Cardiac septum (tissue), 1 donor: ENCODE measurements at regions not wholly inside any gene's neighbourhood (a gene's known extent, or its start where the extent isn't known, plus 50 kb on each side); places are given as distances from the start of the nearest gene placed in this dataset.

ENCODE experiments used
- DNase-seq: peaks from one replicate; pipeline ENCODE4 v3.0.0-alpha.2; 2020; ENCODE audit warnings: low spot score
- intact Hi-C: fragments of 100-400 bp; cut with DNase I; formaldehyde crosslinking; loops from one replicate; pipeline ENCODE4 v1.14.0; 2022
- donor health status: DM: no; HTN: no; CAD: no.

DNA sequence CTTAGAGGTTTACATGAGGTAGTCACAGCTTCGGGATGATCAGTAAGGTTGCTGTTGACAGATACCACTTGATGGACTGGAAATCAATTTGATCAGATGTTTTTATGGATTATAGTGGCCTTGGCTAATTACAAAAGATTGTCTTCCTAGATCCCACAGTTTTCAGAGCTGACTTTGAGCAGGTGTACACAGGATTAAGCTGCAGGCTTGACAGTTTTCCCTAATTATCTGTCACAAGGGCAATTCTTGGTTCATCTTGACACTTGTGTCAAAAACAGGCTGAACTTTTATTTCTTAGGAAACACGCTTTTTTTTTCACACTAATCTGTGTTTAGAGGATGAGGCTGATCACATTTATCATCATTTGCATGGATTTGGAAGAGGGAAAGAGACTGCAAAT, 824.0 kb upstream of the PIK3C3 start:
- intact Hi-C loops: no loop called here
- no peak for DNase-seq

DNA sequence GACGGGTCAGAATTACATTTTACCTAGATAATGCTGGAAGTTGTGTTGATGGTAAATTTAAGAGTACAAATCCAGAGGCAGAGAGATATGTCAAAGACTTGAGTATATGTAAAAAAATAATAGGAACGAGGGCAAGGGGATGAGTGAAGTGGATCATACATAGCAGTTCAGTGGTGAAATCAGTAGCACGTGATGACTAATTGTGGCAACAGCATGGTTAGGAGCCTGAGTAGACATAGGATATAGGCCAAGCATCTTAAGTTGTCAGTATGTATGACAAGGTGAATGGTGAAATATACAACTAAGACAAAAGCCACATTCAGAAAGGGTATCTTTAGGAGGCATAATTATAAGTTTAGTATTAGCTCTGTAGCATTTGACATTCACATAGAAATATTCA, 826.5 kb upstream of the PIK3C3 start:
- intact Hi-C loops: no loop called here

DNA sequence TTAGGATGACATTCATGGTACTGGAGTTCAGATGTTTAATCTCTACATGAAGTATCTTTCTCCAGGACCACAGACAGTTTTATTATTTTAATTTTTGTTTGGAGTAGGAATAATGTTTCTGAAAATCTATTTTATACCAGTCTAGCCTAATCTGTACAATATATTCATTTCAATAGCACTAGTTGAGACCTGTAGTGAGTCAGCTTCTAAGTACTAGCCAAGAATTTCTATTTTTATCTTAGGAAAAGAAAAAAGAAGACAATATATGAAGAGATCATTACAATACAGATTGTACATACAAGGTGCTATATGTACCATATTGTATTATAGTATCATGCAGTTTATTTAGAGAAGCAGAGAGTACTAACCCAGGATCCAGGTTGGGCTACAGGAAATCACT, 826.9 kb upstream of the PIK3C3 start:
- no peak for DNase-seq
- intact Hi-C loops: no loop called here

More for the DNA sequence above, 826.5 kb upstream of the PIK3C3 start:
- DNase-seq: no peak

DNA sequence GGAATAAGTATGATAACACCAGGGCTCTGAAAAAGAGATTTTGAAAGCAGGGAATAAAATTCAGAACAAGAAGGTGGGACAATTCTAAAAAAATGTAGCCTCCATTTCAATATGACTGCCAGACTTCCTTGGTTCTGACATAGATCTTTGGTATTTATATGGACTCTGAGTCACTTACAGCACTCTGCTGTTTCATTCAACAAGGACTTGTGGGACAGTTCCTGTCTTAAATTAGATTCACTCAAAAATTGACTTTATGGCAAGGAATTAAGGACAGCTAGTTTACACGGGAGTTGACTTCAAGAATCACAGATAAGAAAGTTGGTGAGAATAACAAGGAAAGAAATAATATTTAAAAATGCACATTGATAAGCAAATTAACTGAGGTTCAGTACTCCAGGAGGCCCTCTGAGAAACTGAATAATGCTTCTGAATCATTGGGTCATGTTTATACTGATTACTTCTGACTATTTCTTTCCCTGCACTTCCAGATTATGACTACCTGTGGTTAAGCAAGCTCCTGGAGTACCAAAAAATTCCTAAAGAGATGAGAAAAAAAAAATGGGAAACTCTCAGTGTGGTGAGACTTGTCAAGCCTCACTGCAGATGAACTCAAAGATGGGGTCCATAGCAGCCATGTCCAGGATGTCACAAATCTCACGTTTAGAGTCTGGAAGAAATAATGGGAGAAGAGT, 828.3 kb upstream of the PIK3C3 start:
- DNase-seq: no peak
- intact Hi-C loops: no loop called here

GRCh38 chr18:41121116-41121826, 833.8 kb upstream of the PIK3C3 start:
- DNase-seq: no peak
- intact Hi-C loops: no loop called here

DNA sequence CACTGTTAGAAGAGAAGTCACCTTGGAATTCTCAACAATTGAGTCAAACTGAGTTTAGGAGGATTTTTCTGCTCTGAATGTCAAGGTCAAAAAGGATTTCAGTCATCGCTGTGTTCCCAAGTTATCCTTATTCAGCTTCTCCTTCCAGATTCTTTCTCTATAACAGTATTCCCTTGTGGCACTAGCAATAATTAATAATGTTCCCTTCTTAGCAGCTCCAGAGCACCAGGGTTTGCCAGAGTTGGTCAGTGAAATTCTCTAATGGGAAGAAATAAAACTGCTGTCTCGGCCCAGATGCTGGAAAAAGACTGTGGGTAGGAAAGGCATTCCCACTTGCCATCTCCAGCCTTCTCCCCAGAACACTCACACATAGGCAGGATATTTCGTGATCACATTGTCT, 836.0 kb upstream of the PIK3C3 start:
- no peak for DNase-seq
- intact Hi-C loops: no loop called here

GRCh38 chr18:41113885-41114482, 841.0 kb upstream of the PIK3C3 start:
- DNase-seq: no peak
- intact Hi-C loops: no loop called here

- no peak for DNase-seq
- intact Hi-C loops: no loop called here
Observed at GRCh38 chr18:41099451-41099850, 855.6 kb upstream of the PIK3C3 start.

- DNase-seq: no peak
- intact Hi-C loops: no loop called here
Observed at GRCh38 chr18:41096504-41096903, 858.5 kb upstream of the PIK3C3 start.

DNA sequence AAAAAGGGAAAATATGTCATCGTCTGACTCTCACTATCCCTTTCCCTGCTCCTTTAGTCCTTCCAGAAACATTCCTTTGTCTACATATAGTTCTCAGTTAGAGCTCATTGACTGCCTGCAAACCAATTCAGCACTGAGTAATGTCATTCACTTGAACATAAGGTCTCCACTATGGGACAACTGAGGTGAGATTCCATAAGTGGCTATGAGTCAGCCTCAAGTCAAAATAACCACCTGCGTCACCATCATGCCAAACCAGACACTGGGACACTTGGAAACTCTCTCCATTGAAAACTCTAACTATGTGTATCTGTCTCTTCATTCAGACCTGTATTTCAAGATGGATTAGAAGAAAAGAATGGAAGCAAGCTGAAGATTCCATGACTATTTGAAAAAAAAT, 878.0 kb upstream of the PIK3C3 start:
- intact Hi-C loops: no loop called here
- no peak for DNase-seq

- intact Hi-C loops: no loop called here
- no peak for DNase-seq
Observed at GRCh38 chr18:41075212-41075611, 879.8 kb upstream of the PIK3C3 start.

GRCh38 chr18:41073372-41073954, 881.6 kb upstream of the PIK3C3 start:
- no peak for DNase-seq
- intact Hi-C loops: no loop called here

- intact Hi-C loops: no loop called here
Observed at GRCh38 chr18:41072946-41073345, 882.1 kb upstream of the PIK3C3 start.

GRCh38 chr18:41071826-41072225, 883.2 kb upstream of the PIK3C3 start:
- intact Hi-C loops: no loop called here

More at GRCh38 chr18:41072946-41073345, 882.1 kb upstream of the PIK3C3 start:
- DNase-seq: no peak

GRCh38 chr18:41069167-41069566, 885.9 kb upstream of the PIK3C3 start:
- intact Hi-C loops: no loop called here
- no peak for DNase-seq

More at GRCh38 chr18:41071826-41072225, 883.2 kb upstream of the PIK3C3 start:
- DNase-seq: no peak

- DNase-seq: no peak
Observed at GRCh38 chr18:41064916-41065315, 890.1 kb upstream of the PIK3C3 start.

DNA sequence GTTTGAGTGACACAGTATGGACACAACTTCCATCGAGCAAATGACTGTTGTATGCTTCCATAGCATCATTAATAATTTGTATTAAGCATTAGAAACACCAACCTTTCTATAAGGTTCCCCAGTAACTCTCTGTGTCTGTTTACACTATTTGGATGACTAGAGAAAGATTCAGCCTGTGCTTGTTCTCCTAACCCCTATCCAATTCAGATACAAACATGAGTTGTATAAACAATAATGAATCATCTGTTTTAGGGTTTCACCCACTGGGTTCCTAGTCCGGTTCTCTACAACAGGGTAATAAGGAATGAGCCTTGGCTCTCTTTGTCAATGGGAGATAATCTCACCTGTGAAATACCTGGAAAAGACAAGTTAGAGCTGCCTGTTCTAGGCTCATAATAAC, 894.1 kb upstream of the PIK3C3 start:
- intact Hi-C loops: no loop called here
- DNase-seq: no peak

More at GRCh38 chr18:41064916-41065315, 890.1 kb upstream of the PIK3C3 start:
- intact Hi-C loops: no loop called here

DNA sequence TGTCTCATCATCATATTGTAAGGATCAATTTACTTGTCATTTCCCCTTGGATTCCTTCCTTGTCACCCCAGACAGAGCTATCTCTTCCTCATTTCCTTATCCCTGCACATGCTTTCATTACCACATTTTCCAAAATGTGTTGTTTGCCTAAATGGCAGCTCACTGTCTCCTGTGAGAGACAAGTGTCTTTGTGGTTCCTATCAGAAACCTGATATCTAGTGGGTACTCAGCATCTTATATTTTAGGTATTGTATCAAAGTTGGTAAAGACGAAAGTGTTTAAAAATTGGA, 896.0 kb upstream of the PIK3C3 start:
- intact Hi-C loops: no loop called here
- DNase-seq: no peak

- DNase-seq: no peak
- intact Hi-C loops: no loop called here
Observed at GRCh38 chr18:41058351-41059125, 896.5 kb upstream of the PIK3C3 start.

DNA sequence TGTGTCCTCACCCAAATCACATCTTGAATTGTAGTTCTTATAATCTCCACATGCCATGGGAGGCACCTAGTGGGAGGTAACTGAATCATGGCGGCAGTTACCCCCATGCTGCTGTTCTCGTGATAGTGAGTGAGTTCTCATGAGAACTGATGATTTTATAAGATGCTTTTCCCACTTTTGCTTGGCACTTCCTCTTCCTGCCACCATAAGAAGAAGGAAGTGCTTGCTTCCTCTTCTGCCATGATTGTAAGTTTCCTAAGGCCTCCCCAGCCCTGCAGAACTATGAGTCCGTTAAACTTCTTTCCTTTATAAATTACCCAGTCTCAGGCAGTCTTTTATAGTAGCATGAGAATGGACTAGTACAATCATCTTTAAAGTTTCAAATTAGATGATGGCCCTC, 902.4 kb upstream of the PIK3C3 start:
- intact Hi-C loops: no loop called here
- DNase-seq: no peak
